NT2/D1 (cell line): ENCODE measurements at regions not wholly inside any gene's neighbourhood (a gene's known extent, or its start where the extent isn't known, plus 50 kb on each side); places are given as distances from the start of the nearest gene placed in this dataset.

Experiments used
- DNase-seq: peaks from one replicate; pipeline ENCODE4 v3.0.0-alpha.2; 2011; ENCODE audit warnings: low read depth, low spot score
- H3K27me3 ChIP-seq: 2 replicates; pipeline ENCODE4 v1.6.0; 2011; ENCODE audit warnings: mild to moderate bottlenecking; ENCODE audit not compliant: insufficient read length, insufficient read depth
- H3K36me3 ChIP-seq: 2 replicates; pipeline ENCODE4 v1.6.1; 2011; ENCODE audit warnings: mild to moderate bottlenecking, low read length, mixed read lengths; ENCODE audit not compliant: insufficient read depth, insufficient read length
- H3K4me1 ChIP-seq: 2 replicates; pipeline ENCODE4 v1.5.1; 2011; ENCODE audit not compliant: insufficient read depth, insufficient read length
- H3K4me3 ChIP-seq: 2 replicates; pipeline ENCODE4 v1.5.1; 2011; ENCODE audit warnings: low read depth; ENCODE audit not compliant: insufficient read length
- H3K9ac ChIP-seq: 2 replicates; pipeline ENCODE4 v1.6.0; 2011; ENCODE audit warnings: low read depth; ENCODE audit not compliant: insufficient read length
- H3K9me3 ChIP-seq: 2 replicates; pipeline ENCODE4 v1.5.1; 2011; ENCODE audit warnings: mild to moderate bottlenecking, low read length; ENCODE audit not compliant: insufficient read depth
- SUZ12 ChIP-seq: IDR thresholded peaks from 2 replicates; pipeline ENCODE4 v1.6.1; 2011; ENCODE audit not compliant: insufficient read length, insufficient read depth; ENCODE audit errors: extremely low read depth
- YY1 ChIP-seq: IDR thresholded peaks from 2 replicates; pipeline ENCODE4 v1.6.1; 2011; ENCODE audit not compliant: insufficient read length, insufficient read depth
- ZNF274 ChIP-seq: IDR thresholded peaks from 2 replicates; pipeline ENCODE4 v1.6.1; 2011; ENCODE audit warnings: mild to moderate bottlenecking, low read depth, low read length

DNA sequence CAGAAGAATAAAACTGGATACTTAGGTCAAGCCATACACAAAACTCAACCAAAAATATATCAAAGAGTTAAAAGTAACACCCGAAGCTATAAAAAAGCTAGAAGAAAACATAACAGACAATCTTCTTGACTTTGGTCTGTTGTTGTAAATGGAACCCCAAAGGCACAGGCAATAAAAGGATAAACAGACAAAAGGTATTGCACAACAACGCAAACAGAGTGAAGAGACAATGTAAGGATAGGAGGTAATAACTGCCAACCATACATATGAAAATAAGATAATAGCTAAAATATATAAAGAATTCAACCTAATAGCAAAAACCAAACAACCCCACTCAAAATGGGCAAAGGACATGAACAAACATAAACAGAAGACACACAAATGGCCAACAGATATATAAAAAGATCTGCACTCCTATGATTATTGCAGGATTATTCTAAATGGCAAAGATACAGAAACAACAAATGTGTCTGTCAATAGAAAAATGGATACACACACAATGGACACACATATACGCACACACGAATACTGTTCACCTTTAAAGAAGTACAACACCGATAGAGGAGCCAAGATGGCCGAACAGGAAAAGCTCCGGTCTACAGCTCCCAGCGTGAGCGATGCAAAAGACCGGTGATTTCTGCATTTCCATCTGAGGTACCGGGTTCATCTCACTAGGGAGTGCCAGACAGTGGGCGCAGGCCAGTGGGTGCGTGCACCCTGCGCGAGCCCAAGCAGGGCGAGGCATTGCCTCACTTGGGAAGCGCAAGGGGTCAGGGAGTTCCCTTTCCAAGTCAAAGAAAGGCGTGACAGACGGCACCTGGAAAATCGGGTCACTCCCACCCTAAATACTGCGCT lies 1137.1 kb downstream of the FSCB start:
- Histone ChIP-seq H3K27me3 (no peaks in the 10 kb centered on the region), H3K4me1 (no peaks in the 10 kb centered on the region), H3K36me3 (no peaks in the 10 kb centered on the region), H3K9ac (no peak overlapping the region), H3K4me3 (no peak overlapping the region), H3K9me3 (no peaks in the 10 kb centered on the region)
- TF ChIP-seq YY1 (no peak), ZNF274 (no peak), SUZ12 (no peak)
- no peak for DNase-seq

GRCh38 chr14:43362586-43362985 lies 1144.5 kb downstream of the FSCB start:
- H3K9me3 ChIP-seq, result no peaks in the 10 kb centered on the region
- no peak overlapping the region for H3K4me3 ChIP-seq
- no peaks in the 10 kb centered on the region for H3K4me1 ChIP-seq
- H3K36me3 ChIP-seq, result no peaks in the 10 kb centered on the region
- no peak for DNase-seq
- no peak for TF ChIP-seq SUZ12
- TF ChIP-seq YY1, result no peak
- no peak for TF ChIP-seq ZNF274
- H3K27me3 ChIP-seq, result no peaks in the 10 kb centered on the region
- H3K9ac ChIP-seq, result no peak overlapping the region

GRCh38 chr14:43361751-43362150 lies 1145.3 kb downstream of the FSCB start:
- H3K9me3 ChIP-seq, result no peaks in the 10 kb centered on the region
- H3K4me1 ChIP-seq, result no peaks in the 10 kb centered on the region
- TF ChIP-seq ZNF274, result no peak
- H3K9ac ChIP-seq, result no peak overlapping the region
- no peaks in the 10 kb centered on the region for H3K36me3 ChIP-seq
- no peak overlapping the region for H3K4me3 ChIP-seq
- DNase-seq, result no peak
- H3K27me3 ChIP-seq, result no peaks in the 10 kb centered on the region

GRCh38 chr14:43360239-43360638 lies 1146.8 kb downstream of the FSCB start:
- H3K9me3 ChIP-seq, result no peaks in the 10 kb centered on the region
- no peaks in the 10 kb centered on the region for H3K27me3 ChIP-seq
- no peak overlapping the region for H3K4me3 ChIP-seq
- H3K4me1 ChIP-seq, result no peaks in the 10 kb centered on the region
- DNase-seq, result no peak
- TF ChIP-seq ZNF274 (no peak), YY1 (no peak), SUZ12 (no peak)
- no peaks in the 10 kb centered on the region for H3K36me3 ChIP-seq
- H3K9ac ChIP-seq, result no peak overlapping the region

- Histone ChIP-seq H3K4me3 (no peak overlapping the region), H3K27me3 (no peaks in the 10 kb centered on the region), H3K9ac (no peak overlapping the region), H3K9me3 (no peaks in the 10 kb centered on the region), H3K36me3 (no peaks in the 10 kb centered on the region), H3K4me1 (no peaks in the 10 kb centered on the region)
- TF ChIP-seq SUZ12 (no peak), YY1 (no peak), ZNF274 (no peak)
- no peak for DNase-seq
These were observed 1147.8 kb downstream of the FSCB start for GRCh38 chr14:43359317-43359716.

DNA sequence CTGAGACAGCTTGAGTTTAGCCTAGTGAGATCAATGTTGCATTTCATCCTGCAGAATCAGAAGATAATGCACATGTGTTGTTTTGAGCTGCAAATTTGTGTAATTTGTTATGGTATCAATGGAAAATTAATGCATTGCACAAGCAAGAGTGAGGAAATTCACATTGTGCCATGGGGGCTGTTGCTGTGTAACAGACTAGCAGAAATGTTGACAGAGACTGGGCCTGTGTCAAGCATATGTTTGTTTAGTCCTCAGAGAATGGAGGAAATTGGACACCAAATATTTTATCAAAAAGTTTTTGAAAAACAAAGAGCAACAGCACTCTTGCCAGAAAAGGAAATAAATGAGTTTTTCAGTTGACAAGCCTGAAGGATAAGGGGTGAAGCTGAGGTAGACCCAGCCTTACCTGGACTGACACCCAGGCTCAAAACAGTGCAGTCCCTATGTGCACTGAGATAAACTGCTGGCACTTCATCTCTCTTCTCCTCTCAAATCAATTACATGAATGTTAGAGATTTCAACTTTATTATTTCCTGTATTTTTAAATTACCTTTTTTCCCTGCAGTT lies 1150.0 kb downstream of the FSCB start:
- Histone ChIP-seq H3K4me3 (no peak overlapping the region), H3K27me3 (no peaks in the 10 kb centered on the region), H3K9me3 (no peaks in the 10 kb centered on the region), H3K9ac (no peak overlapping the region), H3K4me1 (no peaks in the 10 kb centered on the region), H3K36me3 (no peaks in the 10 kb centered on the region)
- no peak for DNase-seq
- TF ChIP-seq ZNF274, result no peak
- TF ChIP-seq YY1, result no peak
- TF ChIP-seq SUZ12, result no peak

DNA sequence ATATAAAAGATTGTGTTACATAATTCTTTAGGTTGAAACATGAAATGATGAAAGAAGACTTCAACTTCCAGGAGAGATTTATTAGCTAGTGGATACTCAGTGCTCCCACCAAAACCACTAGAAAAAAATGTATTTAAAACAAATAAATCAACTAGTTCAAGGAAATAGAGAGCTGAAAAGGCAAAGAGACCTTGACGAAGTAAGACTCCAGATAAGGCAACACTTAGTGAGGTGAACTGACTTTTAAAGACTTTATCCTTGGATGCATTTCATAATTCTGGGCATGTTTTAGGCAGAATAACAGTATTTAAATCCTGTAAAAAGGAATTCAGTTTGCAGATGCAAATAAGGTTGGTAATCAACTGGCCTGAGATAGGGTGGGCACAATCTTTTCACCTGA lies 1150.7 kb downstream of the FSCB start:
- H3K36me3 ChIP-seq, result no peaks in the 10 kb centered on the region
- H3K27me3 ChIP-seq, result no peaks in the 10 kb centered on the region
- H3K4me1 ChIP-seq, result no peaks in the 10 kb centered on the region
- H3K9ac ChIP-seq, result no peak overlapping the region
- no peak for TF ChIP-seq SUZ12
- TF ChIP-seq YY1, result no peak
- no peak for TF ChIP-seq ZNF274
- H3K9me3 ChIP-seq, result no peaks in the 10 kb centered on the region
- DNase-seq, result no peak
- no peak overlapping the region for H3K4me3 ChIP-seq
